K562 (cell line): ENCODE measurements at regions not wholly inside any gene's neighbourhood (a gene's known extent, or its start where the extent isn't known, plus 50 kb on each side); places are given as distances from the start of the nearest gene placed in this dataset.

ENCODE experiments used
- ARID2 ChIP-seq: fragments of 450-650 bp; IDR thresholded peaks from 2 replicates; pipeline ENCODE4 v1.6.1; 2017; ENCODE audit warnings: antibody characterized with exemption, mild to moderate bottlenecking
- CTCFL ChIP-seq: IDR thresholded peaks from 2 replicates; pipeline ENCODE4 v1.6.1; 2011; ENCODE audit warnings: borderline replicate concordance, low read depth, mild to moderate bottlenecking, moderate library complexity, low read length; ENCODE audit not compliant: insufficient read depth, poor library complexity, severe bottlenecking
- DEAF1 ChIP-seq: fragments of 450-650 bp; formaldehyde crosslinking; IDR thresholded peaks from 2 replicates; pipeline ENCODE4 v1.4.0; 2020; ENCODE audit warnings: mild to moderate bottlenecking, moderate library complexity
- ERF ChIP-seq: fragments of 450-650 bp; formaldehyde crosslinking; IDR thresholded peaks from 2 replicates; pipeline ENCODE4 v1.4.0; 2020; ENCODE audit warnings: mild to moderate bottlenecking, mixed read lengths
- GATAD2B ChIP-seq: fragments of 450-650 bp; IDR thresholded peaks from 2 replicates; pipeline ENCODE4 v1.6.1; 2017; ENCODE audit warnings: mild to moderate bottlenecking, borderline replicate concordance
- KLF16 ChIP-seq: IDR thresholded peaks from 2 replicates; pipeline ENCODE4 v1.6.1; 2016; ENCODE audit warnings: antibody characterized with exemption
- PHB2 ChIP-seq: fragments of 450-650 bp; IDR thresholded peaks from 2 replicates; pipeline ENCODE4 v1.6.1; 2017; ENCODE audit warnings: low read depth
- RAD21 ChIP-seq, 2 experiments: fragments of 250-450 bp in 1 of 2; fragments of 450-650 bp in 1 of 2; sonication (Bioruptor Pico) in 1 of 2; formaldehyde crosslinking in 1 of 2; IDR thresholded peaks in 1 of 2; conservative IDR thresholded peaks in 1 of 2; 2 replicates each; pipeline versions ENCODE4 v1.4.0 to v1.8.0; 2020 to 2022; ENCODE audit warnings: mild to moderate bottlenecking in 2 of 2, moderate library complexity in 1 of 2
- TEAD2 ChIP-seq: fragments of 450-650 bp; IDR thresholded peaks from 2 replicates; pipeline ENCODE4 v1.6.1; 2016; ENCODE audit warnings: missing genetic modification characterization, control low read depth, missing compliant biosample characterization
- TEAD4 ChIP-seq, 2 experiments: sonication (generic) in 1 of 2; formaldehyde crosslinking in 1 of 2; IDR thresholded peaks; 2 replicates each; pipeline versions ENCODE4 v1.6.1 to v1.8.0; 2012 to 2022; ENCODE audit warnings: borderline replicate concordance in 1 of 2, inconsistent platforms in 1 of 2, low read length in 1 of 2, mild to moderate bottlenecking in 1 of 2, missing genetic modification reagents in 1 of 2
- UBTF ChIP-seq, 2 experiments: IDR thresholded peaks; 2 replicates each; pipeline ENCODE4 v1.6.1; 2012; ENCODE audit warnings: improper control_type of control experiment in 2 of 2, low read depth in 2 of 2, low read length in 2 of 2, borderline replicate concordance in 1 of 2
- ZBTB12 ChIP-seq: fragments of 250-450 bp; sonication (Bioruptor Pico); IDR thresholded peaks from 2 replicates; pipeline ENCODE4 v1.4.0; 2020
- ZFP1 ChIP-seq: fragments of 450-650 bp; formaldehyde crosslinking; IDR thresholded peaks from 2 replicates; pipeline ENCODE4 v1.4.0; 2020; ENCODE audit warnings: mild to moderate bottlenecking, mixed read lengths
- ZNF445 ChIP-seq: fragments of 250-450 bp; sonication (Bioruptor Pico); IDR thresholded peaks from 2 replicates; pipeline ENCODE4 v1.4.0; 2020; ENCODE audit warnings: low read depth, mild to moderate bottlenecking, moderate library complexity

GRCh38 chr2:57906152-57906732 is 140.4 kb upstream of the VRK2 start (continued):
- TF ChIP-seq ZBTB12 = no peak
- TF ChIP-seq ZNF445 (CRISPR knock-in tag) = no peak
- no peak for TF ChIP-seq CTCFL
- TF ChIP-seq ARID2 = peak; percentile 39; the same call in 1 of the 2 replicates
- TF ChIP-seq RAD21 (CRISPR knock-in tag; conservative IDR thresholded peaks at IDR 0.05 in 1 of 2, IDR thresholded peaks at IDR 0.05 in 1 of 2) = peak; percentile 88 to 93
- TF ChIP-seq TEAD4 (IDR thresholded peaks at IDR 0.05; ENCODE audit: low read length) = peak; percentile 28; the same call in 1 of the 2 replicates
- TF ChIP-seq TEAD4 (CRISPR knock-in tag; IDR thresholded peaks at IDR 0.05; ENCODE audit: borderline replicate concordance) = no peak
- TF ChIP-seq DEAF1 (CRISPR knock-in tag) = peak; percentile 86
- TF ChIP-seq UBTF (IDR thresholded peaks at IDR 0.05; ENCODE audit: borderline replicate concordance in 1 of 2, low read depth in 2 of 2, low read length in 2 of 2) = no peak
- TF ChIP-seq ERF (CRISPR knock-in tag) = no peak
- no peak for TF ChIP-seq PHB2
- TF ChIP-seq GATAD2B = 0 out of 2 replicates have a peak, but pooled peaks have one; percentile 35
- no peak for TF ChIP-seq ZFP1 (CRISPR knock-in tag)
- TF ChIP-seq TEAD2 (tag) = no peak
- TF ChIP-seq KLF16 = 0 out of 2 replicates have a peak, but pooled peaks have one; percentile 10
